ENCODE measurements at regions not wholly inside any gene's neighbourhood (a gene's known extent, or its start where the extent isn't known, plus 50 kb on each side); places are given as distances from the start of the nearest gene placed in this dataset.
A peak's percentile ranks its signal among the peaks of the same experiment; 100 is the strongest.

DNA sequence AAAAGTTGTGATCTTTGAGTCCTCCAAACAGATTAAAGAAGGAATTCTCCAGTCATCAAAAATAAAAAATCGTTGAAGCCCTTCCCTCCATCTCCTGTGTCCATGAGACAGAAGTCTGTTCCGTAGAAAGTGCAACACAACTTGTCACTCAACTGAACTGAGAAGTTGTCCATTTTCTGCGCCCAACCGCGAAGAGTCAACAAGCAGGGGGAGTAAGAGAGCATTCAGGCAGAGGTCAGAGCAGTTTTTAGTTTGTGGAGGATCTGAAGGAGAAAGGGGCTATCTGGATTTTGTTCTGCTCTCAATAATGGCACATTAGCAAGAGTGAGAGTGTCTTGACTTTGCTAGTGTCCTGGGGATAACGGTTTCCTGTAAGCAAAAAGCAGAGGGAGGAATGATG is 303.9 kb downstream of the ICE1 start:
- no peaks in the 10 kb centered on the region for H3K9me3 ChIP-seq
- H3K4me3 ChIP-seq, result no peak overlapping the region
- H3K4me1 ChIP-seq, result no peaks in the 10 kb centered on the region
- DNase-seq (no peak), ATAC-seq (no peak)
- no peaks in the 10 kb centered on the region for H3K27me3 ChIP-seq
- no peak overlapping the region for H3K27ac ChIP-seq
- intact Hi-C loops (cut with DNase I), result no loop called here
- no peaks in the 10 kb centered on the region for H3K36me3 ChIP-seq
- TF ChIP-seq, protein P1, sequence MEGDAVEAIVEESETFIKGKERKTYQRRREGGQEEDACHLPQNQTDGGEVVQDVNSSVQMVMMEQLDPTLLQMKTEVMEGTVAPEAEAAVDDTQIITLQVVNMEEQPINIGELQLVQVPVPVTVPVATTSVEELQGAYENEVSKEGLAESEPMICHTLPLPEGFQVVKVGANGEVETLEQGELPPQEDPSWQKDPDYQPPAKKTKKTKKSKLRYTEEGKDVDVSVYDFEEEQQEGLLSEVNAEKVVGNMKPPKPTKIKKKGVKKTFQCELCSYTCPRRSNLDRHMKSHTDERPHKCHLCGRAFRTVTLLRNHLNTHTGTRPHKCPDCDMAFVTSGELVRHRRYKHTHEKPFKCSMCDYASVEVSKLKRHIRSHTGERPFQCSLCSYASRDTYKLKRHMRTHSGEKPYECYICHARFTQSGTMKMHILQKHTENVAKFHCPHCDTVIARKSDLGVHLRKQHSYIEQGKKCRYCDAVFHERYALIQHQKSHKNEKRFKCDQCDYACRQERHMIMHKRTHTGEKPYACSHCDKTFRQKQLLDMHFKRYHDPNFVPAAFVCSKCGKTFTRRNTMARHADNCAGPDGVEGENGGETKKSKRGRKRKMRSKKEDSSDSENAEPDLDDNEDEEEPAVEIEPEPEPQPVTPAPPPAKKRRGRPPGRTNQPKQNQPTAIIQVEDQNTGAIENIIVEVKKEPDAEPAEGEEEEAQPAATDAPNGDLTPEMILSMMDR (IDR thresholded peaks at IDR 0.05), result no peak

DNA sequence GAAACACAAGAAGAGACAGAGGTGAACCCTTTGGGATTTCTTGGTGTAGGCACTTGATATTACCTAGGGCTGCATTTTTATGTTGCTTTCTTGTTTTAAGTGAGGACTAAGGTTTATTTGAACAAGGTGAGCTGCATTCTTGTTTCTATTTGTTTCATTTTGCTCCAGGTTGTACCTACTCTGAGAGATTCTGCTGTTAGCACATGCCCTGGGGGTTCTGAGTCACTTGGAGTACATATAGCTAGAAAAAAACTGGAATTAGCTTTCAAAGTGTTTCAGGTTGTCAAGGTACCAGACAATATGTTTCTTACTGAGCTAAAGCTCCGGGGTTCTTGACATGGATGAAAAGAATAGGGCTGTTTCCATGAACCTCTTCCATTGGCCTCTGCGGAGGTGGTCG is 299.4 kb downstream of the ICE1 start:
- no peaks in the 10 kb centered on the region for H3K27me3 ChIP-seq
- no peaks in the 10 kb centered on the region for H3K9me3 ChIP-seq
- TF ChIP-seq, protein P1 (IDR thresholded peaks at IDR 0.05), result no peak
- ATAC-seq, result no peak
- H3K4me3 ChIP-seq, result no peak overlapping the region
- intact Hi-C loops (cut with DNase I), result no loop called here
- no peaks in the 10 kb centered on the region for H3K36me3 ChIP-seq
- no peak for DNase-seq
- no peak overlapping the region for H3K27ac ChIP-seq
- no peaks in the 10 kb centered on the region for H3K4me1 ChIP-seq

DNA sequence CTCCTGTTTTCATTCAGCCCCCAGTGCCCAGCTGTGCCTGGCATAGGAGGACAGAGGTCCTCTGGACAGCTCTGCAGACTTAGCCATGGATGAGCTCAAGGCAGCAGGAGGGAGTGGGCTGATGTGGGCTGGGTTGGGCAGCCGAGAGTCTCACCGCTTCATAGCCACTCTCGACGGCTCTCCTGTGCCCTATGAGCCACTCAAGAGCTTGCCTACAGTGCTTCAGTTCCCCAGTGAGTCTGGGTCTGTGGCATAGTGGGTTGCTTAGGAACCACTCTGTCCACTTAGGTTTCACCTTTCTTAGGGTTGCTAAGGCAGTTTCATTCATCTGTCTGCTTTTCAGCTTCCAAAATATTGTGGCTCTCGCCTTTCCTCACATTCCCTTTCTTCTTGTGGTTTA is 296.8 kb downstream of the ICE1 start:
- Histone ChIP-seq H3K4me1 (no peaks in the 10 kb centered on the region), H3K9me3 (no peaks in the 10 kb centered on the region), H3K36me3 (no peaks in the 10 kb centered on the region), H3K27ac (no peak overlapping the region), H3K27me3 (no peaks in the 10 kb centered on the region), H3K4me3 (no peak overlapping the region)
- TF ChIP-seq, protein P1 (IDR thresholded peaks at IDR 0.05), result no peak
- no peak for DNase-seq
- peak; percentile 76 for ATAC-seq
- intact Hi-C loops (cut with DNase I), result no loop called here

DNA sequence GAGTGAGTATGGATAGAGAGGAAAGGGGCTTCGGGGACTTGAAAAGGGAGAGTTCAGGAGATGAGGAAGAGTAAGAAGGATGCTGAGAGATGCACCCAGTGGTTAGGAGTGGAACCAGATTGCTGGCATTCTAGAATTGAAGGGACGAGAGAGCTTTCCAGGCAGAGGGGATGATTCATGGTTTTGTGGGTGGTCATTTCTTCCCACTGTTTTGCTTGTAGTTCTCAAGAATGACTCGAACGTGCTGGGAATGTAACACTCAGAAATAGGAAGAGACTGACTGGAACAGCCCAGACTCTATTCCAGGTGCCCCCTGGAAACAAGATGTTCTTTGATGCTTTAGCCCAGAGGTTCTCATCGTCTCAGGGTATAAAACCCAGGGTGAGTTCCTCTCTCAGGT is 294.2 kb downstream of the ICE1 start:
- H3K9me3 ChIP-seq, result no peaks in the 10 kb centered on the region
- H3K27me3 ChIP-seq, result no peaks in the 10 kb centered on the region
- no peaks in the 10 kb centered on the region for H3K4me1 ChIP-seq
- no peak overlapping the region for H3K4me3 ChIP-seq
- H3K36me3 ChIP-seq, result no peaks in the 10 kb centered on the region
- no peak overlapping the region for H3K27ac ChIP-seq
- ATAC-seq (no peak), DNase-seq (no peak)
- TF ChIP-seq, protein P1 (IDR thresholded peaks at IDR 0.05), result no peak
- intact Hi-C loops (cut with DNase I), result no loop called here

DNA sequence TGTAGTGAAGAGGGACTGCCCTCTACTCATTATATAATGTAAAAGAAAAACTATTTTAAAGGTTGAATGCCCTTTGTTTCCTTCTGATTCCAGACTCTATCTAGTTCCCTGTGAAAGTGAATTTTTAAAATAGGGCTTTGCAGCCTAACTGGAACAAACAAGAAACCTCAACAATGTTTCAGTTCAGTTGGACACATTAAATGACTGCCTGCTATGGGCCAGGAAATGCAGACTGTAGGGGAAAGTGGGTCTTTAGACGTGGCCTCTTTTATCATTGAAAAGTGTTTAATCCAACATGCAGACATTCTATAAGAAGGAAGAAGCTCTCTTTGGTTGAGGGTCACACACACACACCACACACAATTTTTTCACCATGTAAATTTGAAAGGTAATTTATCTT is 289.1 kb downstream of the ICE1 start:
- ATAC-seq (no peak), DNase-seq (no peak)
- H3K27me3 ChIP-seq, result no peaks in the 10 kb centered on the region
- intact Hi-C loops (cut with DNase I), result no loop called here
- no peaks in the 10 kb centered on the region for H3K9me3 ChIP-seq
- TF ChIP-seq, protein P1 (IDR thresholded peaks at IDR 0.05), result no peak
- no peak overlapping the region for H3K4me3 ChIP-seq
- H3K36me3 ChIP-seq, result no peaks in the 10 kb centered on the region
- no peak overlapping the region for H3K27ac ChIP-seq
- H3K4me1 ChIP-seq, result no peaks in the 10 kb centered on the region

DNA sequence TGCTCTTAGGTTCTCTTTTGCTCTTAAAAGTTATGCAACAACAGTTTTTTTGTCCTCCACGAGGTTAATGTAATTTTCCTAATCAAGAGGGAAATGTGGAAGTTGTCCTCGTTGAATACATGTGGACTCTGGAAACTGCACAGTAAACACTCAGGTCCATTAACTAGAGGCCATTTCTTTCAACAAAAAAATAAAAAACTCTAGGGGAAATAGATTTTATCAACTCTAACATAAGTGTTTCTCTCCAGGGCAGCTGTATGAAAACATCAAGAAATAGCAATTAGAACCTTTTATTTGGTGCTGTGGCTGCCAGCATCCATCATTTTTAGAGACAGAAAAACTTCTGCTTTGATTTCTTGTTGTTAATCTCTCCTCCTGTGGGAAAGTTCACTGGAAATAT is 288.6 kb downstream of the ICE1 start:
- TF ChIP-seq, protein P1 (IDR thresholded peaks at IDR 0.05), result no peak
- Histone ChIP-seq H3K36me3 (no peaks in the 10 kb centered on the region), H3K9me3 (no peaks in the 10 kb centered on the region), H3K27me3 (no peaks in the 10 kb centered on the region), H3K4me3 (no peak overlapping the region), H3K27ac (no peak overlapping the region), H3K4me1 (no peaks in the 10 kb centered on the region)
- intact Hi-C loops (cut with DNase I), result no loop called here
- DNase-seq, result no peak
- no peak for ATAC-seq
